ENCODE measurements at regions not wholly inside any gene's neighbourhood (a gene's known extent, or its start where the extent isn't known, plus 50 kb on each side); places are given as distances from the start of the nearest gene placed in this dataset.

GRCh38 chr14:56505361-56505760, 74.2 kb upstream of the TMEM260 start:
- Mint-ChIP-seq H3K27me3 (ENCODE audit: low read depth in 3 of 3) (peaks cover 1 to 11% (median 11%) of the 10 kb centered on the region in 3 donors), H3K27ac (no peak overlapping the region), H3K9me3 (peaks cover 0 to 2% (median 0%) of the 10 kb centered on the region in 7 donors), H3K36me3 (no peaks in the 10 kb centered on the region), H3K4me1 (no peaks in the 10 kb centered on the region), H3K4me3 (no peak overlapping the region)
- Histone ChIP-seq H3K9me3 (replicated peaks in 1 of 2; ENCODE audit: control insufficient read depth in 1 of 2, insufficient read depth in 1 of 2, low read length in 2 of 2) (no peaks in the 10 kb centered on the region), H3K4me2 (replicated peaks; ENCODE audit: extremely low read depth, low read length, poor library complexity, severe bottlenecking) (no peak overlapping the region), H3K27ac (ENCODE audit: low read depth in 1 of 2, low read length in 2 of 2) (no peak overlapping the region), H4K20me1 (ENCODE audit: insufficient read depth, low read length) (no peaks in the 10 kb centered on the region), H3K36me3 (replicated peaks in 1 of 2; ENCODE audit: control insufficient read depth in 1 of 2, insufficient read depth in 2 of 2, low read length in 2 of 2) (no peaks in the 10 kb centered on the region), H3K9ac (ENCODE audit: insufficient read depth, low read length, poor library complexity, severe bottlenecking) (no peak overlapping the region), H3K79me2 (ENCODE audit: insufficient read depth, low read length) (no peaks in the 10 kb centered on the region), H2AFZ (ENCODE audit: insufficient read depth, low read depth, low read length, poor library complexity, severe bottlenecking) (no peak overlapping the region), H3K4me3 (replicated peaks in 1 of 3; ENCODE audit: low read depth in 2 of 3, low read length in 3 of 3) (no peak overlapping the region), H3K4me1 (ENCODE audit: control insufficient read depth in 1 of 2, insufficient read depth in 2 of 2, low read length in 2 of 2) (no peaks in the 10 kb centered on the region), H3K27me3 (ENCODE audit: control insufficient read depth in 2 of 2, insufficient read depth in 2 of 2, low read length in 2 of 2) (peaks cover 0 to 3% of the 10 kb centered on the region in 2 donors)
- intact Hi-C loops (cut with micrococcal nuclease): no loop called here
- TF ChIP-seq CTCF (IDR thresholded peaks at IDR 0.05): no peak
- WGBS (ENCODE audit: insufficient coverage): no CpG with 5 or more reads among the region's 2 CpGs
- DNase-seq: no peak

GRCh38 chr14:56512521-56512920, 67.1 kb upstream of the TMEM260 start:
- intact Hi-C loops (cut with micrococcal nuclease): no loop called here
- no peak for DNase-seq
- peaks cover 5 to 9% (median 5%) of the 10 kb centered on the region in 3 donors for H3K27me3 Mint-ChIP-seq (ENCODE audit: low read depth in 3 of 3)
- Histone ChIP-seq H3K9ac (ENCODE audit: insufficient read depth, low read length, poor library complexity, severe bottlenecking) (no peak overlapping the region), H3K36me3 (replicated peaks in 1 of 2; ENCODE audit: control insufficient read depth in 1 of 2, insufficient read depth in 2 of 2, low read length in 2 of 2) (no peaks in the 10 kb centered on the region), H3K4me2 (replicated peaks; ENCODE audit: extremely low read depth, low read length, poor library complexity, severe bottlenecking) (no peak overlapping the region), H3K79me2 (ENCODE audit: insufficient read depth, low read length) (no peaks in the 10 kb centered on the region), H2AFZ (ENCODE audit: insufficient read depth, low read depth, low read length, poor library complexity, severe bottlenecking) (no peak overlapping the region), H3K4me1 (ENCODE audit: control insufficient read depth in 1 of 2, insufficient read depth in 2 of 2, low read length in 2 of 2) (no peaks in the 10 kb centered on the region), H3K9me3 (replicated peaks in 1 of 2; ENCODE audit: control insufficient read depth in 1 of 2, insufficient read depth in 1 of 2, low read length in 2 of 2) (no peaks in the 10 kb centered on the region), H3K4me3 (replicated peaks in 1 of 3; ENCODE audit: low read depth in 2 of 3, low read length in 3 of 3) (no peak overlapping the region), H3K27ac (ENCODE audit: low read depth in 1 of 2, low read length in 2 of 2) (no peak overlapping the region), H4K20me1 (ENCODE audit: insufficient read depth, low read length) (no peaks in the 10 kb centered on the region), H3K27me3 (ENCODE audit: control insufficient read depth in 2 of 2, insufficient read depth in 2 of 2, low read length in 2 of 2) (peaks cover 0 to 2% of the 10 kb centered on the region in 2 donors)
- H3K4me1 Mint-ChIP-seq: no peaks in the 10 kb centered on the region
- peaks cover 0 to 6% (median 2%) of the 10 kb centered on the region in 7 donors for H3K9me3 Mint-ChIP-seq
- no peaks in the 10 kb centered on the region for H3K36me3 Mint-ChIP-seq
- H3K4me3 Mint-ChIP-seq: no peak overlapping the region
- TF ChIP-seq CTCF (IDR thresholded peaks at IDR 0.05): no peak
- H3K27ac Mint-ChIP-seq: no peak overlapping the region
- 81% methylated on average over 3 of the region's 3 CpGs for WGBS (ENCODE audit: insufficient coverage)

Data from CD14-positive monocyte (primary cell).